ENCODE measurements at regions not wholly inside any gene's neighbourhood (a gene's known extent, or its start where the extent isn't known, plus 50 kb on each side); places are given as distances from the start of the nearest gene placed in this dataset.

- no peak overlapping the region for H4K91ac ChIP-seq (replicated peaks; ENCODE audit: insufficient read length, low read length)
- H2BK20ac ChIP-seq (ENCODE audit: low read length): no peak overlapping the region
- H3K14ac ChIP-seq (ENCODE audit: insufficient read length): no peak overlapping the region
- no peak overlapping the region for H4K5ac ChIP-seq (ENCODE audit: insufficient read length, low read depth, low read length)
- no peak overlapping the region for H2AFZ ChIP-seq (ENCODE audit: low read length)
- no peak overlapping the region for H3K4ac ChIP-seq (replicated peaks; ENCODE audit: insufficient read length, low read depth, low read length)
- no peak overlapping the region for H3K56ac ChIP-seq (replicated peaks; ENCODE audit: insufficient read length, low read depth, low read length)
- ChIA-PET CTCF (ENCODE audit: partially characterized antibody) (no interaction called here), POLR2A (ENCODE audit: partially characterized antibody) (no interaction called here)
- no peak overlapping the region for H3K23ac ChIP-seq (ENCODE audit: insufficient read length)
- no peaks in the 10 kb centered on the region for H4K20me1 ChIP-seq (replicated peaks in 1 of 2; ENCODE audit: control insufficient read depth in 1 of 2, insufficient read depth in 2 of 2, low read length in 2 of 2)
- no peak overlapping the region for H2BK12ac ChIP-seq (ENCODE audit: low read depth, low read length)
- H3K18ac ChIP-seq (ENCODE audit: extremely low read depth, low read length): no peak overlapping the region
- no peak overlapping the region for H2BK15ac ChIP-seq (ENCODE audit: low read length)
- H3K9ac ChIP-seq (replicated peaks in 1 of 4; ENCODE audit: extremely low read depth in 1 of 4, low read depth in 3 of 4, low read length in 3 of 4): no peak overlapping the region
- no peaks in the 10 kb centered on the region for H3K79me1 ChIP-seq (ENCODE audit: low read depth, low read length)
- FAIRE-seq: no peak
- H4K8ac ChIP-seq (ENCODE audit: extremely low read depth, insufficient read depth, low read length): no peak overlapping the region
- no peaks in the 10 kb centered on the region for H3K36me3 ChIP-seq (ENCODE audit: control insufficient read depth in 2 of 4, insufficient read depth in 4 of 4, low read length in 3 of 4)
- H3K79me2 ChIP-seq (ENCODE audit: control insufficient read depth in 1 of 2, insufficient read depth in 2 of 2, low read length in 2 of 2): no peaks in the 10 kb centered on the region
- no peak overlapping the region for H2AK5ac ChIP-seq (ENCODE audit: low read depth, low read length)
- H3K9me3 ChIP-seq (ENCODE audit: insufficient read depth in 2 of 2, low read depth in 1 of 2, low read length in 1 of 2): no peaks in the 10 kb centered on the region
- no peak overlapping the region for H3K4me3 ChIP-seq (ENCODE audit: extremely low read depth in 1 of 4, insufficient read depth in 2 of 4, low read depth in 3 of 4, low read length in 4 of 4)
- H3K27ac ChIP-seq (ENCODE audit: low read depth, low read length): no peak overlapping the region
- H3K4me1 ChIP-seq (replicated peaks in 1 of 4; ENCODE audit: control insufficient read depth in 3 of 4, insufficient read depth in 4 of 4, low read length in 3 of 4): no peaks in the 10 kb centered on the region
- H3K23me2 ChIP-seq (ENCODE audit: low read depth, low read length): no peaks in the 10 kb centered on the region
- no peak overlapping the region for H2BK120ac ChIP-seq (replicated peaks; ENCODE audit: low read depth, low read length)
- H3K4me2 ChIP-seq (ENCODE audit: insufficient read depth in 1 of 2, low read depth in 2 of 2, low read length in 2 of 2): no peak overlapping the region
- no peak for TF ChIP-seq RNF2 (IDR thresholded peaks at IDR 0.05; ENCODE audit: borderline replicate concordance, low read depth, low read length, missing control alignments, poor library complexity, severe bottlenecking)
- TF ChIP-seq SP4 (IDR thresholded peaks at IDR 0.05; ENCODE audit: low read length): no peak
- TF ChIP-seq CREB1 (IDR thresholded peaks at IDR 0.05): no peak
- no peak for TF ChIP-seq SRF (IDR thresholded peaks at IDR 0.05; ENCODE audit: low read depth, low read length)
- no peak for TF ChIP-seq SIRT6 (IDR thresholded peaks at IDR 0.05; ENCODE audit: low read length)
- TF ChIP-seq HDAC6 (IDR thresholded peaks at IDR 0.05; ENCODE audit: low read depth, low read length): no peak
- TF ChIP-seq RXRA (IDR thresholded peaks at IDR 0.05; ENCODE audit: insufficient read depth, low read depth, low read length): no peak
- TF ChIP-seq JUND (IDR thresholded peaks at IDR 0.05; ENCODE audit: low read length): no peak
- TF ChIP-seq, protein P1, sequence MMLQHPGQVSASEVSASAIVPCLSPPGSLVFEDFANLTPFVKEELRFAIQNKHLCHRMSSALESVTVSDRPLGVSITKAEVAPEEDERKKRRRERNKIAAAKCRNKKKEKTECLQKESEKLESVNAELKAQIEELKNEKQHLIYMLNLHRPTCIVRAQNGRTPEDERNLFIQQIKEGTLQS (IDR thresholded peaks at IDR 0.05; ENCODE audit: insufficient read depth, low read depth, low read length): no peak
- TF ChIP-seq EZH2 (IDR thresholded peaks at IDR 0.05; ENCODE audit: low read depth, low read length, severe bottlenecking): no peak
- no peak for TF ChIP-seq RFX5 (IDR thresholded peaks at IDR 0.05; ENCODE audit: borderline replicate concordance, low read depth, low read length)
- no peak for TF ChIP-seq NANOG (IDR thresholded peaks at IDR 0.05; ENCODE audit: insufficient read depth, low read depth, low read length, poor library complexity, severe bottlenecking)
- no peaks in the 10 kb centered on the region for H3K27me3 ChIP-seq (replicated peaks in 1 of 4; ENCODE audit: control insufficient read depth in 3 of 4, extremely low read depth in 1 of 4, insufficient read depth in 3 of 4, low read length in 3 of 4)
- DNase-seq (ENCODE audit: low read depth in 1 of 2, low spot score in 2 of 2): no peak
- no peak overlapping the region for H2BK5ac ChIP-seq (ENCODE audit: low read depth, low read length)
These were observed 752.8 kb upstream of the CELF4 start for GRCh38 chr18:38318416-38318815.

All from H1 (cell line).